Activated CD4-positive, alpha-beta T cell treated with anti-CD3 and anti-CD28 coated beads, Interleukin-10, Interleukin-2, amounts not matched to agents 100 ng/mL and 50 ng/mL, durations not matched to agents 16 hours and 8 hours (primary cell): ENCODE measurements at regions not wholly inside any gene's neighbourhood (a gene's known extent, or its start where the extent isn't known, plus 50 kb on each side); places are given as distances from the start of the nearest gene placed in this dataset.

Experiments
- DNase-seq: peaks from one replicate; pipeline ENCODE4 v3.0.0-alpha.2; 2020

- no peak for DNase-seq
These were observed 847.0 kb upstream of the MAP3K7 start for GRCh38 chr6:91433660-91434534.

- DNase-seq = no peak
These were observed 842.2 kb upstream of the MAP3K7 start for GRCh38 chr6:91428953-91429560.

GRCh38 chr6:91428296-91428695 is 841.4 kb upstream of the MAP3K7 start:
- DNase-seq = no peak

DNA sequence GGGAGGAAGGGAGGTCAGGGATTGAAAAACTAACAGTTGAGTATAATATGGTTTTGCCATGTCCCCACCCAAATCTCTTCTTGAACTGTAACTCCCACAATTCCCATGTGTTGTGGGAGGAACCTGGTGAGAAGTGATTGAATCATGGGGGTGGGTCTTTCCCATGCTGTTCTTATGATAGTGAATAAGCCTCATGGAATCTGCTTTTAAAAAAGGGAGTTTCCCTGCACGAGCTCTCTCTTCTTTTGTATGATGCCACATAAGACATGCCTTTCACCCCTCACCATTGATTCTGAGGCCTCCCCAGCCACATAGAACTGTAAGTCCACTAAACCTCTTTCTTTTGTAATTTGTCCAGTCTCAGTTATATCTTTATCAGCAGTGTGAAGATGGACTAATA is 833.4 kb upstream of the MAP3K7 start:
- no peak for DNase-seq

- DNase-seq = no peak
These were observed 828.2 kb upstream of the MAP3K7 start for GRCh38 chr6:91415031-91415605.

DNA sequence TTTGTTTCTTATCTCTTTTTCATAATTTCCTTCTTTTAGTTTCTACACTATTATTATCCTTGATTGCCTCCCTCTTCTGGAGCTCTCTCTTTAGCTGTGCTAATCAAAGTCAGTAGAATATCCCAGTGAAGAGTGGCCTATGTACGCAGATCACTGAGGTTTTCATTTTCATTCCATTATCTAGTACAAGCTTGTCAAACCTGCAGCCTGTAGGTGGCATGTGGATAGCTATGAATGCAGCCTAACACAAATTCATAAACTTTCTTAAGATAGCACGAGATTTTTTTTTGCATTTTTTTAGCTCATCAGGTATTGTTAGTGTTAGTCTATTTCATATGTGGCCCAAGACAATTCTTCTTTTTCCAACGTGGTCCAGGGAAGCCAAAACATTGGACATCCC is 825.7 kb upstream of the MAP3K7 start:
- no peak for DNase-seq

DNA sequence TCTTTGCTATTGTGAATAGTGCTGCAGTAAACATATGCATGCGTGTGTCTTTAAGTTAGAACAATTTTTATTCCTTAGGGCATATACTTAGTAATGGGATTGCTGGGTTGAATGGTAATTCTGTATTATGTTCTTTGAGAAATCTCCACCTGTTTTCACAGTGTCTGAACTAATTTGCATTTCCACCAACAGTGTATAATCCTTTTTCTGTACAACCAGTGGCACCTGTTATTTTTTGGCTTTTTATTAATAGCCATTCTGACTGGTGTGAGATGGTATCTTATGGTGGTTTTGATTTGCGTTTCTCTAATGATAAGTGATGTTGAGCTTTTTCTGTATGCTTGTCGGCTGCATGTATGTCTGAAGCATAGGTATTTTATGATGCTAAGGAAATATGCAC is 820.8 kb upstream of the MAP3K7 start:
- DNase-seq = no peak

- DNase-seq = no peak
These were observed 806.1 kb upstream of the MAP3K7 start for GRCh38 chr6:91392951-91393350.

- no peak for DNase-seq
These were observed 800.6 kb upstream of the MAP3K7 start for GRCh38 chr6:91387290-91388059.

DNA sequence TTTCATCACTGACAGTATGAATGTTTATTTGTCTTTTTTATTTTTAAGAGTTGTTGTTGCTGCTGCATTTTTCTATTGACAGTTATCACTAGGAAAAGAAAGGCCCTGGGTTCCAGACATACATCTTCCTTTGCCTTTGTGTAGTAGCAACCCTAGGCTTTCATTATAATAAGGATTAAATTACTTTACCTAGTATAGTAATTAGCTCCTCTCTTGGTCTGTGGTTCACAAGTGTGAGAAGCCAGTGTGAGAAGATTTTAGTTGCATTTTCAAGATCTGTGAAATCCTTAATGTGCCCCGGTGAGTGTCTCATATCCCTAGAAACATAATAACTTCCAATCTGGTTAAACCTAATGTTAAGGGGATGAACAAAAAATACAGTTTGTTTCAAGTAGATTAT is 799.3 kb upstream of the MAP3K7 start:
- no peak for DNase-seq

DNA sequence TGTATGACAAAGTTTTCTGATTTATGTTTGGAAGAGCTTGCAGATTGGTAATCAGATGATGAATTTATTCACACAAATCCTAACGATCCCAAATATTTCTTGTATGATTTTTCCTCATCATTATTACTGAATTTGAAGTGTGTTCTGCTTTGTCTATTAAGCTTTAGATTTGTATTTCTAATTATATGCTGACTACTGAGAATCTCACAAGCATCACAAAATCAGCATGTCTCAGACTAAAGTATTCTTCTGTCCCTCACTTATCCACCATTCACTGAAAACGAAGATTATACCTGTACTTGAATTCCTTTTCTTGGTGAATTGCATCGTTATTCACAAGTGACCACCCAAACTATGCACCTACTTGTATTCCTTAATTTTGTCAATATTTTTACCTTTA is 796.3 kb upstream of the MAP3K7 start:
- no peak for DNase-seq

DNA sequence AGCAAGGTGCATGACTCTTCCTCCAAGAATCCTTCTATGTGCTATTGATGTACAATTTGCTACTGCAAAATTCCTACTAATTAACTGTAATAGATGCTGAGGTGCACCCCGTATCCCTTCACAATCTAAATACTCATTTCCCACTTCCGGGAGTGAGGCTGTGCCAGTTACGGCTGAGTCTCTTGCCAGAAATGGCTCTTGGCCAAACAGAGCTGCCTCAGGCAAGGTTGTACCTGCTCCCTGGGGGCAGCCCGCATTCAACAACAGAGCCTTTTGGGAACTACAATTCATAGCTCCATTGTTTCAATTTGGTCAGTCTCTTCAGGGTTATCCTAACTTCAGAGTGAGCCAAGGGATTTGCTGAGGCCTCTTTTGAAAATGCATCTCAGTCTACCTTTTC is 789.8 kb upstream of the MAP3K7 start:
- no peak for DNase-seq

DNA sequence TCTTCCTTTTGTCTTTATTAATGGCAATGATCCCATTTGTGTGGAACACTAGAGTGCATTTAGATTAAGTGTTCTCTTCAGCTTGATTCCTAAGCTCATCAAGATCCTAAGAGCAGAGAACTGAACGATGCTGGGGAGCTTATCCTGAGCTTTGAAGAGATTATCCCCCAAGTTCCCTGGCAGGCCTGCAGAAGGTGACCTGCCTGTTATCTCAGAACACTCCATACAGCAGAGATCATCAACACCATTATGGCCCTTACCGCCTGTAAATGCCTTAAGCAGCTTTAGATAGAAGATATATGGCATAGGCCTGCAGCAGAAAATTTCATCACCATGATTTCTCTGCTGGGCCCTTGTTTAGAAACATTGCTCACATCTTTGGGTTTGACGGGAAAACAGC is 779.9 kb upstream of the MAP3K7 start:
- no peak for DNase-seq

DNA sequence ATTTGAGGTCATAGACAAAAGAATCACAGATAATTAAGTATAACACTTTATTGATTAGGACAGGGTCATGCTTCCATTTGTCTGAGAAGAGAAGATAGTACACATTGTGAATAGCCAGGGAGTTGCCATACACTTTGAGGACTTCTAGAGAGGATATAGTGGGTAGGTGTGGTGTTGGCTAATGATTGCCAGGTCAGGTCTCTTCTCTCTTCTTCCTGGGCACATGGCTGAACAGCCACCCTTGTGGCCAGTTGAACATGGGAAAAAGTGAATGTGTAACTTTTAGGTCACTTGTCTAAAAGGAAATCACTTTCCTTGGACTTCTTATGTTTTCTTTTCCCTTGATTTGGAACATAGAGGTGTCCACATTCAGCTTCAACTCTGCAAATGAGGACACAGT is 772.1 kb upstream of the MAP3K7 start:
- DNase-seq = no peak

DNA sequence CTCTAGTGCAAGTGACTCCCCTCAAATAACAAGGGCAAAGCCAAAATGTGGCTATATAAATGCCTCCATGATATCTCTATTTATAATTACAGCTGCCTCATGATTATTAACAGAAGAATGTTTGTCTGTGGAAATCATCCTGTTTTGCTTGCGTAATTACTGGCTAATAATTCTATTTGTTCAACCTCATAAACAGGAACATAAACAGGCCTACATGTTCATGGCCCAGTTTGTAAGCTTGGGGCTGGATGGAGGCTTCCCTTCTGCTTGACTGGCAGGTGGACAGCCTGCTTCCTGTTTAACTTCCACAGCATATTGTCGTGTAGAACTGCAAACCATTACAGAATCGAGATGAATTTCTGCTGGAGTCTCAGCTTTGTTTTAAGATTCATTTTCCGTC is 766.0 kb upstream of the MAP3K7 start:
- DNase-seq = no peak

- DNase-seq = no peak
These were observed 765.4 kb upstream of the MAP3K7 start for GRCh38 chr6:91352321-91352720.

GRCh38 chr6:91350146-91350908 is 763.5 kb upstream of the MAP3K7 start:
- DNase-seq = no peak

DNA sequence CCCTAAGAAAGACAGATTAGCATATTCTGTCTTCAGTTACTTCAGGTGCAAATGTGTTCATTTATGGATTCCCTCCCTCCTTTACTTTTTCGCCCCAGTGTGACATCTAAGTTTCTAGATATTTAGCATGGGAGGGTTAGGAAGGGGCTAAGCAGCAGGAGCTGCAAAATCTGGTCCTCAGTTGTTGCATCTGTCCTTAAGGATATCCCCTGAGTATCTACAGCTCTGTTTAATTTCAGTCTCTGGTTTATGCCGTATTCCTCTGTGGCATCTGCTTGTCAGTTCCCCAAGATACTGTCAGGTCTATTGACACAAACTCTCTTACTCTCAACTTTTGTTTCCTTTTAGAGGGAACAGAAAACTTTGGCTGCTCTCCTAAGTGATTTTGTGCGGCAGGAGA is 754.6 kb upstream of the MAP3K7 start:
- no peak for DNase-seq

GRCh38 chr6:91340896-91341395 is 754.1 kb upstream of the MAP3K7 start:
- no peak for DNase-seq

DNA sequence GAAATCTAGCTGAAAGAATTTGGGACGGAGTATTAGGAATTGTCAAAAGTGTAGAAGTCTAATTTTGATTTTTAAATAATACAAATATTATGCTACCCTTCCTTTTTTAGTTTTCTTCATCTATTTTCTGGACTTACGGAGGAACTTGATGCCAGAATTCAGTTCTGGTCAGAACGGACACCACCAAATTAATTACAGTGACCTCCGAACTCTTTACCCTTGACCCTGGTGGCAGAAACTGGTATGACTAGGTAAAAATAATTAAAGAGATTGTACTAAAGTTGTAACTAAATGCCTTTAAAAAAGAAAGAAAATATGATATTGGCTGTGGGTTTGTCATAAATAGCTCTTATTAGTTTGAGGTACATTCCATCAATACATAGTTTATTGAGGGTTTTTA is 751.1 kb upstream of the MAP3K7 start:
- no peak for DNase-seq

DNA sequence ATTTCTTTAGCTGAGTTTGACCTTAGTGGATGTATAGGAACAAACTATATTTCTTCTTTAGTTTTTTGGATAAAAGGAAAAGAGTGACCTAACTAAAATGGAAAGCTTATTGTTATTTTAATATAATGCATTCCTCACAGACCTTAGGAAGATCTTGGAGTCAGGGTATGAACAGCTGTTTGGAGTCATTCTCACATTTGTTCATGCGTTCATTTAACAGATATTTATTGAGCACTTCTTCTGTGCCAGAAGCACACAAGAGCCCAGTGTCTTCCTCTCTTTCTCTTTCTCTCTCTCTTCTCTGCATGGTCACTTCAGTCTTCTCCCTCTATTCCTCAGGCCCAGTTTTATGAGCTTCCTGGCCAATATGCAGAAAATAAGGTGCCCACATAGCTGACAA is 744.0 kb upstream of the MAP3K7 start:
- DNase-seq = no peak

DNA sequence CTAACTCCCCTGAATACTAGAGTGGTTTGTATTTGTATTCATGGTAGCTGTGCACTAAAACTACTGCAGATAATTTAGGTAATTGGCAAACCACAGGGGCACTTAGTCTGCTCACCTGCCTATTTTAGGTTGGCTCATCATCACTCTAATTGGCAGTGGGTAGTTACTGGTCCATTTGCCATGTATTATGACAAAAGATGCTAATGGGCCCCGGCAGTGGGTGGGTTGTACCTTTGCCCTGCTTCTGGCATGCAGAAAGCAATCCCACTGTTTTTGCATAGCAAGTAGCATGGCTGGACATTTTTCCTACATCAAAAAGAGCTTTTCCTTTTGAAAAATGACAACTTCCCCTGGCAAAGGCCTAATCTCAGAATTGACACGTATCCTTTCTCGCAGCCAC is 741.4 kb upstream of the MAP3K7 start:
- no peak for DNase-seq

- DNase-seq = no peak
These were observed 737.8 kb upstream of the MAP3K7 start for GRCh38 chr6:91324711-91325110.
